A549 (cell line): ENCODE measurements at regions not wholly inside any gene's neighbourhood (a gene's known extent, or its start where the extent isn't known, plus 50 kb on each side); places are given as distances from the start of the nearest gene placed in this dataset.
"Not testable (repeated sequence)": the region's sequence is repeated elsewhere in the genome, so short reads cannot be mapped to it uniquely, and the experiment has no call there.

Source experiments
- ATAC-seq, 2 experiments: fragments of 200-7000 bp in 1 of 2; fragments of >200 bp in 1 of 2; cut with Nextera tagmentation in 1 of 2; cut with Tn5 transposase in 1 of 2; 3 replicates each; pipeline versions ENCODE4 v1.8.0 to v1.9.1; 2018 to 2020; ENCODE audit warnings: mild to moderate bottlenecking in 1 of 2, moderate library complexity in 1 of 2
- CTCF ChIA-PET: fragments of 300-600 bp; sonication (Branson Sonifier 250); formaldehyde crosslinking; extraction: SDS; loops from one replicate; lab custom pipeline; 2021; ENCODE audit warnings: antibody characterized with exemption, inconsistent platforms; lab: Yijun Ruan, JAX
- POLR2A ChIA-PET: fragments of 350-600 bp; formaldehyde crosslinking; extraction: SDS; loops from one replicate; lab custom pipeline; 2021; ENCODE audit warnings: antibody characterized with exemption, inconsistent platforms; lab: Yijun Ruan, JAX
- DNase-seq, 2 experiments: peaks; one replicate each; pipeline versions ENCODE4 v3.0.0 to v3.0.0-alpha.2; 2011 to 2016; ENCODE audit warnings: low read depth in 1 of 2, low spot score in 1 of 2
- FAIRE-seq: peaks from 2 replicates; lab custom pipeline; 2011; peaks lifted over from hg19 to GRCh38; lab: Jason Lieb, UNC
- H3K27ac ChIP-seq, 2 experiments: fragments of >200 bp; sonication (Bioruptor Twin); formaldehyde crosslinking; 3 replicates each; pipeline ENCODE4 v1.5.1; 2016 to 2017
- H3K4me1 ChIP-seq: fragments of >200 bp; sonication (Bioruptor Twin); formaldehyde crosslinking; 3 replicates; pipeline ENCODE4 v1.6.1; 2016
- H3K4me2 ChIP-seq: fragments of >200 bp; sonication (Bioruptor Twin); formaldehyde crosslinking; 3 replicates; pipeline ENCODE4 v1.6.1; 2016
- H3K4me3 ChIP-seq: fragments of >200 bp; sonication (Bioruptor Twin); formaldehyde crosslinking; 3 replicates; pipeline ENCODE4 v1.5.1; 2016
- H3K9me3 ChIP-seq: fragments of >200 bp; sonication (Bioruptor Twin); formaldehyde crosslinking; 3 replicates; pipeline ENCODE4 v1.6.1; 2016
- BHLHE40 ChIP-seq: IDR thresholded peaks from 2 replicates; pipeline ENCODE4 v1.6.1; 2012; ENCODE audit warnings: low read depth, low read length, inconsistent platforms
- CBX2 ChIP-seq: fragments of 200-600 bp; sonication (generic); IDR thresholded peaks from 2 replicates; pipeline ENCODE4 v1.6.1; 2016; ENCODE audit warnings: low read depth, mild to moderate bottlenecking, borderline replicate concordance
- CBX8 ChIP-seq: fragments of 200-600 bp; sonication (generic); IDR thresholded peaks from 2 replicates; pipeline ENCODE4 v1.6.1; 2016
- CEBPB ChIP-seq, 2 experiments: fragments of >200 bp in 1 of 2; sonication (Bioruptor Twin) in 1 of 2; formaldehyde crosslinking in 1 of 2; IDR thresholded peaks; 2 replicates each; pipeline ENCODE4 v1.6.1; 2012 to 2016
- CHD2 ChIP-seq: fragments of 150-350 bp; IDR thresholded peaks from 2 replicates; pipeline ENCODE4 v1.6.1; 2014; ENCODE audit warnings: low read length; ENCODE audit not compliant: partially characterized antibody
- CHD4 ChIP-seq: fragments of 200-600 bp; sonication (generic); IDR thresholded peaks from 2 replicates; pipeline ENCODE4 v1.6.1; 2016; ENCODE audit warnings: antibody characterized with exemption, mild to moderate bottlenecking, borderline replicate concordance
- EHF ChIP-seq: fragments of 250-450 bp; sonication (Bioruptor Pico); IDR thresholded peaks from 2 replicates; pipeline ENCODE4 v1.5.0; 2020; ENCODE audit warnings: mild to moderate bottlenecking
- EHMT2 ChIP-seq: fragments of 200-600 bp; sonication (generic); IDR thresholded peaks from 2 replicates; pipeline ENCODE4 v1.6.1; 2016; ENCODE audit warnings: antibody characterized with exemption, low read depth, mild to moderate bottlenecking, moderate library complexity
- ESRRA ChIP-seq: fragments of 150-350 bp; IDR thresholded peaks from 2 replicates; pipeline ENCODE4 v1.6.1; 2014; ENCODE audit warnings: mild to moderate bottlenecking, low read length, borderline replicate concordance
- FOSB ChIP-seq: fragments of 250-450 bp; sonication (Bioruptor Pico); IDR thresholded peaks from 2 replicates; pipeline ENCODE4 v1.5.0; 2020; ENCODE audit warnings: mild to moderate bottlenecking, moderate library complexity
- FOSL2 ChIP-seq, 2 experiments: fragments of 450-650 bp in 1 of 2; fragments of >200 bp in 1 of 2; sonication (Bioruptor Twin) in 1 of 2; formaldehyde crosslinking; IDR thresholded peaks; 2 replicates each; pipeline versions ENCODE4 v1.5.0 to v1.6.1; 2016 to 2020; ENCODE audit warnings: mild to moderate bottlenecking in 1 of 2, moderate library complexity in 1 of 2
- HDAC2 ChIP-seq: fragments of 200-600 bp; sonication (generic); IDR thresholded peaks from 2 replicates; pipeline ENCODE4 v1.6.1; 2016
- JUNB ChIP-seq: fragments of >200 bp; sonication (Bioruptor Twin); formaldehyde crosslinking; IDR thresholded peaks from 2 replicates; pipeline ENCODE4 v1.6.1; 2016
- KDM1A ChIP-seq: fragments of 200-600 bp; sonication (generic); IDR thresholded peaks from 2 replicates; pipeline ENCODE4 v1.6.1; 2016; ENCODE audit warnings: low read depth, mild to moderate bottlenecking
- MAFK ChIP-seq: fragments of 450-650 bp; IDR thresholded peaks from 2 replicates; pipeline ENCODE4 v1.6.1; 2014; ENCODE audit not compliant: partially characterized antibody
- MAZ ChIP-seq: fragments of 150-350 bp; IDR thresholded peaks from 2 replicates; pipeline ENCODE4 v1.6.1; 2014; ENCODE audit warnings: antibody characterized with exemption, low read depth, low read length, borderline replicate concordance
- RARB ChIP-seq: fragments of 250-450 bp; sonication (Bioruptor Pico); IDR thresholded peaks from 2 replicates; pipeline ENCODE4 v1.8.0; 2021; ENCODE audit warnings: mild to moderate bottlenecking, moderate library complexity
- RCOR1 ChIP-seq: fragments of 150-350 bp; IDR thresholded peaks from 2 replicates; pipeline ENCODE4 v1.6.1; 2014; ENCODE audit warnings: antibody characterized with exemption, low read length, low read depth
- SMC3 ChIP-seq: fragments of >200 bp; sonication (Bioruptor Twin); formaldehyde crosslinking; IDR thresholded peaks from 3 replicates; pipeline ENCODE4 v1.6.1; 2018; ENCODE audit warnings: inconsistent platforms
- SREBF2 ChIP-seq: fragments of 450-650 bp; IDR thresholded peaks from 2 replicates; pipeline ENCODE4 v1.6.1; 2014; ENCODE audit warnings: mild to moderate bottlenecking, moderate library complexity
- TFCP2L1 ChIP-seq: fragments of 250-450 bp; sonication (Bioruptor Pico); IDR thresholded peaks from 2 replicates; pipeline ENCODE4 v1.5.0; 2021; ENCODE audit warnings: mild to moderate bottlenecking
- ZC3H11A ChIP-seq: fragments of 450-650 bp; IDR thresholded peaks from 2 replicates; pipeline ENCODE4 v1.6.1; 2014; ENCODE audit warnings: antibody characterized with exemption, mild to moderate bottlenecking
- ZFP36 ChIP-seq: fragments of 450-650 bp; IDR thresholded peaks from 2 replicates; pipeline ENCODE4 v1.6.1; 2014; ENCODE audit warnings: borderline replicate concordance; ENCODE audit not compliant: partially characterized antibody
- ZSCAN20 ChIP-seq: fragments of 250-450 bp; sonication (Bioruptor Pico); IDR thresholded peaks from 2 replicates; pipeline ENCODE4 v1.8.0; 2022; ENCODE audit warnings: mild to moderate bottlenecking, moderate library complexity
- WGBS: methylation state at CpG from one replicate; pipeline ENCODE4 v1.1.6; 2017; ENCODE audit errors: missing lambda C conversion rate; 5-methylcytosine and 5-hydroxymethylcytosine counted together
- TF ChIP-seq, protein P1 (sequence below): fragments of >200 bp; sonication (Bioruptor Twin); formaldehyde crosslinking; IDR thresholded peaks from 2 replicates; pipeline ENCODE4 v1.6.1; 2016
- TF ChIP-seq, protein P2 (sequence below): fragments of 450-650 bp; IDR thresholded peaks from 2 replicates; pipeline ENCODE4 v1.6.1; 2014; ENCODE audit warnings: antibody characterized with exemption
- TF ChIP-seq, protein P3 (sequence below): fragments of 200-600 bp; sonication (generic); IDR thresholded peaks from 2 replicates; pipeline ENCODE4 v1.6.1; 2016; ENCODE audit warnings: antibody characterized with exemption, mild to moderate bottlenecking, moderate library complexity

DNA sequence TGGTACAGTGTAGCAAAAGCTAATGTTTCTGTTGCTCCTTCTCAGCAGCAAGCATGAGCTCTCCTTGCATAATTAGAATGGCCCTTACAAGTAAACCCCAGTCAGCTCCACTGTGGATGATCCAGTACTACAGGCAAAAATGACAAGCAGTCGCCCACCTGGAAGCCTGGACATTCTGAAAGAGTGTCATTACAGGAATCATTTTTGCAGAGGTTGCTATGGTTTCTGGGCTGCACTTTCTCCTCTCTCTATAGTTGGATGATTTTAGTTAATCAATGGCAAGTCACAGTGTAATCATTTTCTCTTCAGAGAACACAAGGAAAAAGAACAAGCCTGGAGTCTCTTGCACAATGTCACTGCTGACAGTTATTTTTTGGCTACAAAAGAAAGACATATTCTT, 102.9 kb upstream of the MYO3A start:
- Histone ChIP-seq H3K4me1 (no peaks in the 10 kb centered on the region), H3K4me3 (no peak overlapping the region), H3K4me2 (no peak overlapping the region), H3K27ac (no peak overlapping the region), H3K9me3 (no peaks in the 10 kb centered on the region)
- no peak for ATAC-seq
- TF ChIP-seq FOSB (no peak), EHF (CRISPR knock-in tag) (no peak), JUNB (no peak), RARB (CRISPR knock-in tag) (no peak), RCOR1 (no peak), ZSCAN20 (no peak), TFCP2L1 (CRISPR knock-in tag) (no peak), MAZ (no peak), CEBPB (IDR thresholded peaks at IDR 0.05) (no peak)
- TF ChIP-seq, protein P1, sequence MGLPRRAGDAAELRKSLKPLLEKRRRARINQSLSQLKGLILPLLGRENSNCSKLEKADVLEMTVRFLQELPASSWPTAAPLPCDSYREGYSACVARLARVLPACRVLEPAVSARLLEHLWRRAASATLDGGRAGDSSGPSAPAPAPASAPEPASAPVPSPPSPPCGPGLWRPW: no peak
- POLR2A ChIA-PET: no interaction called here
- CTCF ChIA-PET: interaction anchor here (0.8 to 1.6 kb wide), 2 partner anchors 45 to 418 kb away, joined by 3 to 5 read pairs; no protein-coding TSS in a partner anchor
- FAIRE-seq: no peak
- DNase-seq: no peak
- 8% methylated on average over 1 of the region's 1 CpG for WGBS

- WGBS: 4% methylated on average over 3 of the region's 3 CpGs
- TF ChIP-seq CBX8: no peak
- no peak for TF ChIP-seq HDAC2
- no peak for TF ChIP-seq CHD4
- no peak for TF ChIP-seq JUNB
- no peak for TF ChIP-seq CHD2
- TF ChIP-seq BHLHE40: no peak
- no peak for TF ChIP-seq ZFP36
- no peak for TF ChIP-seq KDM1A
- TF ChIP-seq ZSCAN20: no peak
- TF ChIP-seq EHMT2: no peak
- no peak for TF ChIP-seq SREBF2
- no peak for TF ChIP-seq MAFK
- no peak for TF ChIP-seq CBX2
- DNase-seq: no peak
- no peak for FAIRE-seq
- POLR2A ChIA-PET: no interaction called here
- Histone ChIP-seq H3K4me1 (no peaks in the 10 kb centered on the region), H3K4me3 (no peak overlapping the region), H3K4me2 (no peak overlapping the region), H3K9me3 (no peaks in the 10 kb centered on the region), H3K27ac (no peak overlapping the region)
- CTCF ChIA-PET: interaction anchor here (1.3 kb wide), 1 partner anchor 23 kb away, joined by 3 read pairs; no protein-coding TSS in a partner anchor
- ATAC-seq: no peak
Observed at GRCh38 chr10:25839683-25840082, 94.3 kb upstream of the MYO3A start.

- ATAC-seq, H3K4me3 ChIP-seq, H3K4me2 ChIP-seq, FAIRE-seq, H3K9me3 ChIP-seq, CTCF ChIA-PET, H3K4me1 ChIP-seq, H3K27ac ChIP-seq, POLR2A ChIA-PET, DNase-seq: not testable (repeated sequence)
- 69% methylated on average over 3 of the region's 3 CpGs for WGBS
Observed at GRCh38 chr10:25840875-25841274, 93.2 kb upstream of the MYO3A start.

DNA sequence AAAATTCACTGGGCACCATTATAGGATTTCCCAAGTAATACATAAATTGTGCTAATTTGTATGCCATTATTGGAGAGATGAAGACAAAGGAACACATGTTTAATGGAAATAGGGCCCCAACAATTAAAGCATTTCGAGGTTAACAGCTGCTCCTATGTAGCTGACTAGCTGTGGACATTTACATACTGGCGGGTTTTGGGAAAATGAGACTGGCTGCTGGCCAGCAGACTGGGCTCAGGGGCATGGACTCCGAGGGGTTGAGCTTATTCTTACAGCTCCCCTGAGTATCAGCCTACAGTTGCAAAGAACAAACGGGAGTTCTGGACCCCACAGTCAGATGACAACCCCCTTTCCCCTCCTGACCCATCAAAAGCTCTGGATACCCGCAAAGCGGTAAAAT, 91.9 kb upstream of the MYO3A start:
- Histone ChIP-seq H3K4me3 (no peak overlapping the region), H3K4me1 (no peaks in the 10 kb centered on the region), H3K4me2 (no peak overlapping the region), H3K27ac (no peak overlapping the region), H3K9me3 (no peaks in the 10 kb centered on the region)
- 14% methylated on average over 6 of the region's 6 CpGs for WGBS
- FAIRE-seq (no peak), ATAC-seq (no peak), DNase-seq (no peak)
- no peak for TF ChIP-seq JUNB
- TF ChIP-seq ESRRA: no peak
- TF ChIP-seq SMC3: no peak
- TF ChIP-seq ZC3H11A: no peak
- TF ChIP-seq, protein P2, sequence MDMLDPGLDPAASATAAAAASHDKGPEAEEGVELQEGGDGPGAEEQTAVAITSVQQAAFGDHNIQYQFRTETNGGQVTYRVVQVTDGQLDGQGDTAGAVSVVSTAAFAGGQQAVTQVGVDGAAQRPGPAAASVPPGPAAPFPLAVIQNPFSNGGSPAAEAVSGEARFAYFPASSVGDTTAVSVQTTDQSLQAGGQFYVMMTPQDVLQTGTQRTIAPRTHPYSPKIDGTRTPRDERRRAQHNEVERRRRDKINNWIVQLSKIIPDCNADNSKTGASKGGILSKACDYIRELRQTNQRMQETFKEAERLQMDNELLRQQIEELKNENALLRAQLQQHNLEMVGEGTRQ: no peak
- no peak for TF ChIP-seq MAZ
- TF ChIP-seq FOSL2 (IDR thresholded peaks at IDR 0.05): no peak
- no peak for TF ChIP-seq FOSL2 (CRISPR knock-in tag; IDR thresholded peaks at IDR 0.05)
- TF ChIP-seq, protein P3, sequence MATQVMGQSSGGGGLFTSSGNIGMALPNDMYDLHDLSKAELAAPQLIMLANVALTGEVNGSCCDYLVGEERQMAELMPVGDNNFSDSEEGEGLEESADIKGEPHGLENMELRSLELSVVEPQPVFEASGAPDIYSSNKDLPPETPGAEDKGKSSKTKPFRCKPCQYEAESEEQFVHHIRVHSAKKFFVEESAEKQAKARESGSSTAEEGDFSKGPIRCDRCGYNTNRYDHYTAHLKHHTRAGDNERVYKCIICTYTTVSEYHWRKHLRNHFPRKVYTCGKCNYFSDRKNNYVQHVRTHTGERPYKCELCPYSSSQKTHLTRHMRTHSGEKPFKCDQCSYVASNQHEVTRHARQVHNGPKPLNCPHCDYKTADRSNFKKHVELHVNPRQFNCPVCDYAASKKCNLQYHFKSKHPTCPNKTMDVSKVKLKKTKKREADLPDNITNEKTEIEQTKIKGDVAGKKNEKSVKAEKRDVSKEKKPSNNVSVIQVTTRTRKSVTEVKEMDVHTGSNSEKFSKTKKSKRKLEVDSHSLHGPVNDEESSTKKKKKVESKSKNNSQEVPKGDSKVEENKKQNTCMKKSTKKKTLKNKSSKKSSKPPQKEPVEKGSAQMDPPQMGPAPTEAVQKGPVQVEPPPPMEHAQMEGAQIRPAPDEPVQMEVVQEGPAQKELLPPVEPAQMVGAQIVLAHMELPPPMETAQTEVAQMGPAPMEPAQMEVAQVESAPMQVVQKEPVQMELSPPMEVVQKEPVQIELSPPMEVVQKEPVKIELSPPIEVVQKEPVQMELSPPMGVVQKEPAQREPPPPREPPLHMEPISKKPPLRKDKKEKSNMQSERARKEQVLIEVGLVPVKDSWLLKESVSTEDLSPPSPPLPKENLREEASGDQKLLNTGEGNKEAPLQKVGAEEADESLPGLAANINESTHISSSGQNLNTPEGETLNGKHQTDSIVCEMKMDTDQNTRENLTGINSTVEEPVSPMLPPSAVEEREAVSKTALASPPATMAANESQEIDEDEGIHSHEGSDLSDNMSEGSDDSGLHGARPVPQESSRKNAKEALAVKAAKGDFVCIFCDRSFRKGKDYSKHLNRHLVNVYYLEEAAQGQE: no peak
- TF ChIP-seq HDAC2: no peak
- no peak for TF ChIP-seq CBX2
- TF ChIP-seq EHMT2: no peak
- CTCF ChIA-PET: no interaction called here
- POLR2A ChIA-PET: no interaction called here
